KMS-11 (cell line): ENCODE measurements at regions not wholly inside any gene's neighbourhood (a gene's known extent, or its start where the extent isn't known, plus 50 kb on each side); places are given as distances from the start of the nearest gene placed in this dataset.

ENCODE experiments used
- H2AFZ ChIP-seq: fragments of 200-600 bp; sonication (generic); 2 replicates; pipeline ENCODE4 v1.6.1; 2016; ENCODE audit warnings: antibody characterized with exemption, mixed run types, low read depth
- H3K27ac ChIP-seq: fragments of 200-600 bp; sonication (generic); 2 replicates; pipeline ENCODE4 v1.6.1; 2016; ENCODE audit warnings: mild to moderate bottlenecking, mixed run types
- H3K27me3 ChIP-seq: fragments of 200-600 bp; sonication (generic); 2 replicates; pipeline ENCODE4 v1.6.1; 2017; ENCODE audit warnings: mild to moderate bottlenecking, low read depth, mixed run types, moderate library complexity; ENCODE audit not compliant: insufficient read depth
- H3K36me3 ChIP-seq: fragments of 200-600 bp; sonication (generic); 2 replicates; pipeline ENCODE4 v1.6.1; 2017; ENCODE audit warnings: mild to moderate bottlenecking, mixed run types; ENCODE audit not compliant: insufficient read depth
- H3K4me1 ChIP-seq: fragments of 200-600 bp; sonication (generic); 2 replicates; pipeline ENCODE4 v1.6.1; 2016; ENCODE audit warnings: mild to moderate bottlenecking, low read depth, mixed run types; ENCODE audit not compliant: poor library complexity, severe bottlenecking
- H3K4me2 ChIP-seq: fragments of 200-600 bp; sonication (generic); 2 replicates; pipeline ENCODE4 v1.7.0; 2016; ENCODE audit warnings: mild to moderate bottlenecking, mixed run types
- H3K4me3 ChIP-seq: fragments of 200-600 bp; sonication (generic); IDR thresholded peaks from 2 replicates; pipeline ENCODE4 v1.6.1; 2017; ENCODE audit warnings: low read depth, low read length, mixed read lengths; ENCODE audit not compliant: insufficient read depth
- H3K79me2 ChIP-seq: fragments of 200-600 bp; sonication (generic); 2 replicates; pipeline ENCODE4 v1.6.1; 2016; ENCODE audit warnings: low read depth, mixed run types; ENCODE audit not compliant: insufficient read depth
- H3K9ac ChIP-seq: fragments of 200-600 bp; sonication (generic); 2 replicates; pipeline ENCODE4 v1.6.1; 2016; ENCODE audit warnings: mild to moderate bottlenecking, mixed run types
- H4K20me1 ChIP-seq: fragments of 200-600 bp; sonication (generic); 2 replicates; pipeline ENCODE4 v1.6.1; 2016; ENCODE audit warnings: mild to moderate bottlenecking, mixed run types; ENCODE audit not compliant: insufficient read depth
- CTCF ChIP-seq: fragments of 200-600 bp; sonication (generic); conservative IDR thresholded peaks from 2 replicates; pipeline ENCODE4 v1.6.1; 2017; ENCODE audit warnings: low read depth, mild to moderate bottlenecking, antibody characterized with exemption, low read length, moderate library complexity, mixed read lengths

DNA sequence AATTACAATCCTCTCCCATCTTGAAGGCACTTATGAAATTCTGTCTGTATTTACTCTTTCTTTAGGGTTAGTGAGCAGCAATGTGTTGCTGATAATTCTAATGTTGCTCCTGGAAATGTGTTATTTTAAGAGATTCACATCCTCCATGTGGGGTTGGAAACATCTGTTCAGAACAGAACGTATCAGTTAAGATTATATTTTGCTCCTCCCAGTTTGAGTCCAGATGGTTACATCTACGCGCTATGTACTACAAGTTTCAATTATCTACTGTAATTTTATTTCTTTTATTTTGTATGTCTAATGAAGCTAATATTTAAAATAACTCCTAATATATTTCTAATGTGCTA, 250.6 kb upstream of the KLF6 start:
- Histone ChIP-seq H4K20me1 (no peaks in the 10 kb centered on the region), H3K4me2 (no peak overlapping the region), H3K4me3 (no peak overlapping the region), H3K27ac (no peak overlapping the region), H3K4me1 (no peaks in the 10 kb centered on the region), H3K36me3 (no peaks in the 10 kb centered on the region), H3K27me3 (no peaks in the 10 kb centered on the region), H3K79me2 (no peaks in the 10 kb centered on the region), H3K9ac (no peak overlapping the region), H2AFZ (no peak overlapping the region)
- no peak for TF ChIP-seq CTCF

- no peak overlapping the region for H3K9ac ChIP-seq
- no peaks in the 10 kb centered on the region for H3K79me2 ChIP-seq
- H3K36me3 ChIP-seq: no peaks in the 10 kb centered on the region
- no peaks in the 10 kb centered on the region for H3K27me3 ChIP-seq
- no peak overlapping the region for H3K27ac ChIP-seq
- no peak for TF ChIP-seq CTCF
- no peaks in the 10 kb centered on the region for H3K4me1 ChIP-seq
- no peaks in the 10 kb centered on the region for H4K20me1 ChIP-seq
- no peak overlapping the region for H3K4me2 ChIP-seq
- no peak overlapping the region for H2AFZ ChIP-seq
- H3K4me3 ChIP-seq: no peak overlapping the region
Observed at GRCh38 chr10:4034907-4035598, 250.0 kb upstream of the KLF6 start.

DNA sequence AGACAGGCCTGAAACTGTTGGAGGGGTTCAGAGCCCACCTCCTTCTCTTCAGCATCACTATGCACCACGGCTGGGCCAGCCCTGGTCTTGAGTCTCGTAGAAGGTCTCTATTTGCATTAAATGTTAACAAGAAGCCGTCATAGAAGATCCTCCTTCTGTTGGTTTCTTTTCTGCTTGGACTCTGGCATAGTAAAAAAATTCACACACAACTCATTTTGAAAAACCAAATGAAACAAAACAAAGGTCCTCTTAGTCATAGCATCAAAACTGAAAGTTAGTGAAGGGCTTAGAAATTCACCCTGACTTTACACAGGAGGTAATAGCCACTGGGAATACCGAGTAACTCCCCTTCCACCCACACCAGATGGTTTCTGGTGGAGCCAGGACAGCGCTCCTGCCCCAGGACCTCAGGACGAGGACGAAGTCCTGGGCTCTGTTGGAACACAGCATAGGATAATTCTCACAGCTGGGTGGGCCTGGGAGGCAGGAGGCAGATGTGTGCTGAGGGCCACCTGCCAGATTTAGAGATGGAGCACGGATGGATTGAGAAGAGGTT, 248.4 kb upstream of the KLF6 start:
- no peaks in the 10 kb centered on the region for H3K36me3 ChIP-seq
- no peak overlapping the region for H3K27ac ChIP-seq
- H3K4me3 ChIP-seq: no peak overlapping the region
- no peak for TF ChIP-seq CTCF
- no peak overlapping the region for H3K4me2 ChIP-seq
- H2AFZ ChIP-seq: no peak overlapping the region
- no peaks in the 10 kb centered on the region for H3K4me1 ChIP-seq
- no peaks in the 10 kb centered on the region for H4K20me1 ChIP-seq
- no peaks in the 10 kb centered on the region for H3K79me2 ChIP-seq
- H3K9ac ChIP-seq: no peak overlapping the region
- H3K27me3 ChIP-seq: no peaks in the 10 kb centered on the region

- Histone ChIP-seq H3K4me2 (no peak overlapping the region), H3K27ac (no peak overlapping the region), H3K79me2 (no peaks in the 10 kb centered on the region), H3K4me3 (no peak overlapping the region), H3K27me3 (no peaks in the 10 kb centered on the region), H3K4me1 (no peaks in the 10 kb centered on the region), H3K36me3 (no peaks in the 10 kb centered on the region), H4K20me1 (no peaks in the 10 kb centered on the region), H3K9ac (no peak overlapping the region), H2AFZ (no peak overlapping the region)
- no peak for TF ChIP-seq CTCF
Observed at GRCh38 chr10:4029866-4030265, 244.9 kb upstream of the KLF6 start.
